ENCODE measurements at regions not wholly inside any gene's neighbourhood (a gene's known extent, or its start where the extent isn't known, plus 50 kb on each side); places are given as distances from the start of the nearest gene placed in this dataset.

GRCh38 chr5:167998148-167998767, 293.2 kb upstream of the WWC1 start:
- Histone ChIP-seq H3K4me1 (no peaks in the 10 kb centered on the region), H3K36me3 (no peaks in the 10 kb centered on the region), H3K9me3 (no peaks in the 10 kb centered on the region), H3K4me3 (no peak overlapping the region), H3K27ac (no peak overlapping the region), H3K27me3 (no peaks in the 10 kb centered on the region)
- intact Hi-C loops (cut with DNase I) = no loop called here
- FAIRE-seq = no peak
- WGBS, 2 donors = 58 to 64% methylated on average over 6 of the region's 6 CpGs
- no peak for TF ChIP-seq CTCF (IDR thresholded peaks at IDR 0.05)
- DNase-seq = no peak
- no peak for ATAC-seq

- H3K27me3 ChIP-seq = no peaks in the 10 kb centered on the region
- FAIRE-seq (no peak), DNase-seq (no peak), ATAC-seq (no peak)
- no peaks in the 10 kb centered on the region for H3K4me1 ChIP-seq
- no peak overlapping the region for H3K4me3 ChIP-seq
- WGBS, 2 donors = 30 to 33% methylated on average over 2 of the region's 2 CpGs
- TF ChIP-seq CTCF (IDR thresholded peaks at IDR 0.05) = no peak
- no peaks in the 10 kb centered on the region for H3K9me3 ChIP-seq
- no peak overlapping the region for H3K27ac ChIP-seq
- intact Hi-C loops (cut with DNase I) = no loop called here
- no peaks in the 10 kb centered on the region for H3K36me3 ChIP-seq
These were observed 292.3 kb upstream of the WWC1 start for GRCh38 chr5:167999182-167999581.

GRCh38 chr5:168001318-168001717, 290.1 kb upstream of the WWC1 start:
- TF ChIP-seq CTCF (IDR thresholded peaks at IDR 0.05) = no peak
- Histone ChIP-seq H3K4me1 (no peaks in the 10 kb centered on the region), H3K4me3 (no peak overlapping the region), H3K27me3 (no peaks in the 10 kb centered on the region), H3K9me3 (no peaks in the 10 kb centered on the region), H3K36me3 (no peaks in the 10 kb centered on the region), H3K27ac (no peak overlapping the region)
- ATAC-seq = no peak
- FAIRE-seq = no peak
- no peak for DNase-seq
- intact Hi-C loops (cut with DNase I) = no loop called here
- WGBS, 2 donors = 59 to 72% methylated on average over 2 of the region's 2 CpGs

- Histone ChIP-seq H3K27me3 (no peaks in the 10 kb centered on the region), H3K27ac (no peak overlapping the region), H3K4me3 (no peak overlapping the region), H3K4me1 (no peaks in the 10 kb centered on the region), H3K36me3 (no peaks in the 10 kb centered on the region), H3K9me3 (no peaks in the 10 kb centered on the region)
- DNase-seq (no peak), ATAC-seq (no peak), FAIRE-seq (no peak)
- WGBS, 2 donors = 68 to 80% methylated on average over 4 of the region's 4 CpGs
- no peak for TF ChIP-seq CTCF (IDR thresholded peaks at IDR 0.05)
- intact Hi-C loops (cut with DNase I) = no loop called here
These were observed 289.3 kb upstream of the WWC1 start for GRCh38 chr5:168002116-168002515.

- intact Hi-C loops (cut with DNase I) = no loop called here
- DNase-seq = no peak
- H3K27ac ChIP-seq = no peak overlapping the region
- no peaks in the 10 kb centered on the region for H3K27me3 ChIP-seq
- H3K4me1 ChIP-seq = no peaks in the 10 kb centered on the region
- no peaks in the 10 kb centered on the region for H3K9me3 ChIP-seq
- no peak for ATAC-seq
- no peak for FAIRE-seq
- no peak overlapping the region for H3K4me3 ChIP-seq
- no peaks in the 10 kb centered on the region for H3K36me3 ChIP-seq
- no peak for TF ChIP-seq CTCF (IDR thresholded peaks at IDR 0.05)
- WGBS, 2 donors = 59 to 69% methylated on average over 6 of the region's 6 CpGs
These were observed 286.4 kb upstream of the WWC1 start for GRCh38 chr5:168005093-168005492.

All from pancreas (tissue), 10 donors.